Esophagus muscularis mucosa (tissue), 3 donors: ENCODE measurements at regions not wholly inside any gene's neighbourhood (a gene's known extent, or its start where the extent isn't known, plus 50 kb on each side); places are given as distances from the start of the nearest gene placed in this dataset.

Experiments
- POLR2A ChIP-seq: fragments of 450-650 bp; IDR thresholded peaks from one replicate; pipeline ENCODE4 v1.6.1; 2017; ENCODE audit warnings: antibody characterized with exemption, moderate library complexity, mild to moderate bottlenecking, low read depth
- POLR2AphosphoS5 ChIP-seq, 2 donors: sonication (generic); formaldehyde crosslinking; IDR thresholded peaks; one replicate each; pipeline ENCODE4 v1.6.1; 2017; ENCODE audit warnings: antibody characterized with exemption in 2 of 2
- TF ChIP-seq, protein P1 (sequence below), 3 experiments: fragments of 200-600 bp in 2 of 3; fragments of 450-650 bp in 1 of 3; sonication (generic) in 2 of 3; IDR thresholded peaks; one replicate each; pipeline ENCODE4 v1.5.1; 2017 to 2019; ENCODE audit warnings: antibody characterized with exemption in 3 of 3, mild to moderate bottlenecking in 2 of 3, moderate library complexity in 1 of 3

GRCh38 chr22:49139492-49140151 is 688.1 kb downstream of the BRD1 start:
- TF ChIP-seq POLR2A (no peak), POLR2AphosphoS5 (IDR thresholded peaks at IDR 0.05) (no peak)
- TF ChIP-seq, protein P1, sequence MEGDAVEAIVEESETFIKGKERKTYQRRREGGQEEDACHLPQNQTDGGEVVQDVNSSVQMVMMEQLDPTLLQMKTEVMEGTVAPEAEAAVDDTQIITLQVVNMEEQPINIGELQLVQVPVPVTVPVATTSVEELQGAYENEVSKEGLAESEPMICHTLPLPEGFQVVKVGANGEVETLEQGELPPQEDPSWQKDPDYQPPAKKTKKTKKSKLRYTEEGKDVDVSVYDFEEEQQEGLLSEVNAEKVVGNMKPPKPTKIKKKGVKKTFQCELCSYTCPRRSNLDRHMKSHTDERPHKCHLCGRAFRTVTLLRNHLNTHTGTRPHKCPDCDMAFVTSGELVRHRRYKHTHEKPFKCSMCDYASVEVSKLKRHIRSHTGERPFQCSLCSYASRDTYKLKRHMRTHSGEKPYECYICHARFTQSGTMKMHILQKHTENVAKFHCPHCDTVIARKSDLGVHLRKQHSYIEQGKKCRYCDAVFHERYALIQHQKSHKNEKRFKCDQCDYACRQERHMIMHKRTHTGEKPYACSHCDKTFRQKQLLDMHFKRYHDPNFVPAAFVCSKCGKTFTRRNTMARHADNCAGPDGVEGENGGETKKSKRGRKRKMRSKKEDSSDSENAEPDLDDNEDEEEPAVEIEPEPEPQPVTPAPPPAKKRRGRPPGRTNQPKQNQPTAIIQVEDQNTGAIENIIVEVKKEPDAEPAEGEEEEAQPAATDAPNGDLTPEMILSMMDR (IDR thresholded peaks at IDR 0.05) = no peak
